HCT116 (cell line): ENCODE measurements at regions not wholly inside any gene's neighbourhood (a gene's known extent, or its start where the extent isn't known, plus 50 kb on each side); places are given as distances from the start of the nearest gene placed in this dataset.
A peak's percentile ranks its signal among the peaks of the same experiment; 100 is the strongest.
"Not testable (repeated sequence)": the region's sequence is repeated elsewhere in the genome, so short reads cannot be mapped to it uniquely, and the experiment has no call there.

Experiments used
- ATAC-seq: fragments of 200-7000 bp; cut with Tn5 transposase; 2 replicates; pipeline ENCODE4 v1.9.1; 2020; ENCODE audit warnings: mild to moderate bottlenecking, moderate library complexity
- BruUV-seq: library from RNA; stranded (reverse); fragments of 400-500 nt; replicated peaks from 2 replicates; lab custom pipeline; 2021; lab: Mats Ljungman, UMichigan
- CTCF ChIA-PET: fragments of 300-600 bp; sonication (Branson Sonifier 250); formaldehyde crosslinking; loops from one replicate; lab custom pipeline; 2021; ENCODE audit warnings: antibody characterized with exemption; lab: Charles Lee
- POLR2A ChIA-PET: fragments of 300-600, 350-600 bp; sonication (Branson Sonifier 250); formaldehyde crosslinking; loops from one replicate; lab custom pipeline; 2021; ENCODE audit warnings: antibody characterized with exemption; lab: Charles Lee
- RAD21 ChIA-PET, 2 experiments: fragments of 300-600 bp; sonication (Branson Sonifier 250); formaldehyde crosslinking; loops; one replicate each; lab custom pipeline; 2023; ENCODE audit warnings: low total read pairs in 2 of 2; ENCODE audit not compliant: uncharacterized antibody in 2 of 2, unreplicated experiment in 2 of 2, low non-redundant PET in 1 of 2; lab: Charles Lee
- DNase-seq: peaks from one replicate; pipeline ENCODE4 v3.0.0-alpha.2; 2010; ENCODE audit warnings: low read depth, low spot score
- H2AFZ ChIP-seq: fragments of 200-600 bp; shearing (Covaris generic), sonication (generic); 2 replicates; pipeline ENCODE4 v1.6.1; 2017; ENCODE audit warnings: low read depth, mixed run types, mixed read lengths, antibody characterized with exemption, low read length; ENCODE audit not compliant: poor library complexity, severe bottlenecking
- H3K27ac ChIP-seq: 2 replicates; pipeline ENCODE4 v1.5.1; 2012; ENCODE audit warnings: low read depth, low read length
- H3K27me3 ChIP-seq: fragments of 200-600 bp; sonication (generic); 2 replicates; pipeline ENCODE4 v1.6.1; 2016; ENCODE audit warnings: mixed run types, low read length, mixed read lengths; ENCODE audit not compliant: insufficient read depth
- H3K36me3 ChIP-seq, 2 experiments: fragments of 200-500 bp in 1 of 2; fragments of 200-600 bp in 1 of 2; sonication (Bioruptor generic) in 1 of 2; sonication (generic) in 1 of 2; 2 replicates each; pipeline versions ENCODE4 v1.5.1 to v1.6.1; 2014 to 2016; ENCODE audit warnings: low read length in 2 of 2, inconsistent platforms in 1 of 2, mixed read lengths in 1 of 2, mixed run types in 1 of 2; ENCODE audit not compliant: insufficient read depth in 2 of 2, control insufficient read depth in 1 of 2
- H3K4me1 ChIP-seq, 2 experiments: fragments of 200-600 bp in 1 of 2; sonication (generic) in 1 of 2; 2 replicates each; pipeline versions ENCODE4 v1.5.1 to v1.6.1; 2012 to 2017; ENCODE audit warnings: low read length in 2 of 2, inconsistent platforms in 1 of 2, mild to moderate bottlenecking in 1 of 2, mixed read lengths in 1 of 2, mixed run types in 1 of 2, moderate library complexity in 1 of 2; ENCODE audit not compliant: insufficient read depth in 2 of 2, control insufficient read depth in 1 of 2
- H3K4me2 ChIP-seq: fragments of 200-600 bp; sonication (generic); 2 replicates; pipeline ENCODE4 v1.6.1; 2017; ENCODE audit warnings: mixed run types, low read length, mixed read lengths
- H3K4me3 ChIP-seq, 2 experiments: fragments of 200-600 bp in 1 of 2; sonication (generic) in 1 of 2; replicated peaks in 1 of 2; 2 replicates each; pipeline ENCODE4 v1.5.1; 2011 to 2016; ENCODE audit warnings: low read length in 2 of 2, control low read depth in 1 of 2, low read depth in 1 of 2, mild to moderate bottlenecking in 1 of 2, mixed read lengths in 1 of 2, mixed run types in 1 of 2
- H3K79me2 ChIP-seq: fragments of 200-600 bp; sonication (generic); 2 replicates; pipeline ENCODE4 v1.6.1; 2017; ENCODE audit warnings: mild to moderate bottlenecking, mixed run types, low read length, moderate library complexity, mixed read lengths; ENCODE audit not compliant: insufficient read depth
- H3K9ac ChIP-seq: fragments of 200-600 bp; sonication (generic); 2 replicates; pipeline ENCODE4 v1.6.1; 2016; ENCODE audit warnings: low read length, mixed read lengths
- H3K9me2 ChIP-seq: fragments of 200-600 bp; sonication (generic), shearing (Covaris generic); 2 replicates; pipeline ENCODE4 v1.6.1; 2017; ENCODE audit warnings: mixed run types, mild to moderate bottlenecking, moderate library complexity; ENCODE audit not compliant: insufficient read depth
- H3K9me3 ChIP-seq, 2 experiments: fragments of 200-500 bp in 1 of 2; fragments of 200-600 bp in 1 of 2; sonication (Bioruptor generic) in 1 of 2; sonication (generic) in 1 of 2; 2 replicates each; pipeline ENCODE4 v1.6.1; 2014 to 2017; ENCODE audit warnings: low read length in 2 of 2, mixed read lengths in 2 of 2, inconsistent platforms in 1 of 2, low read depth in 1 of 2, mild to moderate bottlenecking in 1 of 2, mixed run types in 1 of 2, moderate library complexity in 1 of 2; ENCODE audit not compliant: control insufficient read depth in 1 of 2, insufficient read depth in 1 of 2
- H4K20me1 ChIP-seq: fragments of 200-600 bp; sonication (generic), shearing (Covaris generic); 2 replicates; pipeline ENCODE4 v1.6.1; 2017; ENCODE audit warnings: mixed run types, mild to moderate bottlenecking, moderate library complexity; ENCODE audit not compliant: insufficient read depth
- intact Hi-C: fragments of 100-400 bp; cut with micrococcal nuclease; formaldehyde crosslinking; loops from 2 replicates; pipeline ENCODE4 v1.10.0; 2022
- TF ChIP-seq, protein P1 (sequence below), 3 experiments: fragments of 200-600 bp in 1 of 3; sonication (generic) in 1 of 3; IDR thresholded peaks in 2 of 3; conservative IDR thresholded peaks in 1 of 3; 2 replicates each; pipeline ENCODE4 v1.5.1; 2012 to 2017; ENCODE audit warnings: low read depth in 2 of 3, low read length in 2 of 3, antibody characterized with exemption in 1 of 3, borderline replicate concordance in 1 of 3, control low read depth in 1 of 3, mild to moderate bottlenecking in 1 of 3, mixed read lengths in 1 of 3, mixed run types in 1 of 3, moderate library complexity in 1 of 3; ENCODE audit not compliant: insufficient read depth in 1 of 3

DNA sequence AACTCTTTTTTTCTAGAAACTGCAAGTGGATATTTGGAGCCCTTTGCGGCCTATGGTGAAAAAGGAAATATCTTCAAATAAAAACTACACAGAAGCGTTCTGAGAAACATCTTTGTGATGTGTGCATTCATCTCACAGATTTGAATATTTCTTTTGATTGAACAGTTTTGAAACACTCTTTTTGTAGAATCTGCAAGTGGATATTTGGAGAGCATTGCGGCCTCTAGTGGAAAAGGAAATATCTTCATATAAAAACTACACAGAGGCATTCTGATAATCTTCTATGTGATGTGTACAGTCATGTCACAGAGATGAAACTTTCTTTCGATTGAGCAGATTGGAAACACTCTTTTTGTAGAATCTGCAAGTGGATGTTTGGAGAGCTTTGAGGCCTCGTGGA lies 1833.6 kb downstream of the UQCRFS1 start:
- H4K20me1 ChIP-seq, CTCF ChIA-PET, H3K4me2 ChIP-seq, RAD21 ChIA-PET, H3K9me2 ChIP-seq, H3K36me3 ChIP-seq, POLR2A ChIA-PET, H3K79me2 ChIP-seq, H3K9ac ChIP-seq, H3K27me3 ChIP-seq, H3K4me3 ChIP-seq, H2AFZ ChIP-seq, BruUV-seq, ATAC-seq, intact Hi-C loops, H3K4me1 ChIP-seq, H3K27ac ChIP-seq, DNase-seq: not testable (repeated sequence)
- H3K9me3 ChIP-seq = peaks cover 3 to 20% of the 10 kb centered on the region in 2 experiments; a peak in 3 of 4 replicates
- TF ChIP-seq, protein P1, sequence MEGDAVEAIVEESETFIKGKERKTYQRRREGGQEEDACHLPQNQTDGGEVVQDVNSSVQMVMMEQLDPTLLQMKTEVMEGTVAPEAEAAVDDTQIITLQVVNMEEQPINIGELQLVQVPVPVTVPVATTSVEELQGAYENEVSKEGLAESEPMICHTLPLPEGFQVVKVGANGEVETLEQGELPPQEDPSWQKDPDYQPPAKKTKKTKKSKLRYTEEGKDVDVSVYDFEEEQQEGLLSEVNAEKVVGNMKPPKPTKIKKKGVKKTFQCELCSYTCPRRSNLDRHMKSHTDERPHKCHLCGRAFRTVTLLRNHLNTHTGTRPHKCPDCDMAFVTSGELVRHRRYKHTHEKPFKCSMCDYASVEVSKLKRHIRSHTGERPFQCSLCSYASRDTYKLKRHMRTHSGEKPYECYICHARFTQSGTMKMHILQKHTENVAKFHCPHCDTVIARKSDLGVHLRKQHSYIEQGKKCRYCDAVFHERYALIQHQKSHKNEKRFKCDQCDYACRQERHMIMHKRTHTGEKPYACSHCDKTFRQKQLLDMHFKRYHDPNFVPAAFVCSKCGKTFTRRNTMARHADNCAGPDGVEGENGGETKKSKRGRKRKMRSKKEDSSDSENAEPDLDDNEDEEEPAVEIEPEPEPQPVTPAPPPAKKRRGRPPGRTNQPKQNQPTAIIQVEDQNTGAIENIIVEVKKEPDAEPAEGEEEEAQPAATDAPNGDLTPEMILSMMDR (IDR thresholded peaks at IDR 0.05 in 2 of 3, conservative IDR thresholded peaks at IDR 0.05 in 1 of 3; ENCODE audit: borderline replicate concordance in 1 of 3, insufficient read depth in 1 of 3, low read depth in 2 of 3, low read length in 2 of 3) = peak in 1 of 3 experiments; percentile 5; a peak in 1 of 6 replicates

DNA sequence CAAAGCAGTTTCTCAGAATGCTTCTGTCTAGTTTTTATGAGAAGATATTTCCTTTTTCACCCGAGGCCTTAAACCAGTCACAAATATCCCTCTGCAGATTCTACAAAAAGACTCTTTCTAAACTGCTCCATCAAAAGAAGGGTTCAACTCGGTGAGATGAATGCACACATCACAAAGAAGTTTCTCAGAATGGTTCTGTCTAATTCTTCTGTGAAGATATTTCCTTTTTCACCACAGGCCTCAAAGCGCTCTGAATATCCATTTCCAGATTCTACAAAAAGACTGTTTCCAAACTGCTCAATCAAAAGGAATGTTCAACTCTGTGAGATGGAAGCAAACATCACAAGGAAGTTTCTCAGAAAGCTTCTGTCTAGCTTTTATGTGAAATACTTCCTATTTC lies 1843.3 kb downstream of the UQCRFS1 start:
- BruUV-seq, H3K79me2 ChIP-seq, CTCF ChIA-PET, H3K9ac ChIP-seq, H3K4me3 ChIP-seq, H2AFZ ChIP-seq, POLR2A ChIA-PET, H3K27ac ChIP-seq, H3K9me2 ChIP-seq, H3K4me1 ChIP-seq, H3K27me3 ChIP-seq, H4K20me1 ChIP-seq, ATAC-seq, DNase-seq, H3K36me3 ChIP-seq, RAD21 ChIA-PET, intact Hi-C loops, H3K4me2 ChIP-seq: not testable (repeated sequence)
- H3K9me3 ChIP-seq = peaks cover 8 to 29% of the 10 kb centered on the region in 2 experiments; a peak in 2 of 4 replicates

DNA sequence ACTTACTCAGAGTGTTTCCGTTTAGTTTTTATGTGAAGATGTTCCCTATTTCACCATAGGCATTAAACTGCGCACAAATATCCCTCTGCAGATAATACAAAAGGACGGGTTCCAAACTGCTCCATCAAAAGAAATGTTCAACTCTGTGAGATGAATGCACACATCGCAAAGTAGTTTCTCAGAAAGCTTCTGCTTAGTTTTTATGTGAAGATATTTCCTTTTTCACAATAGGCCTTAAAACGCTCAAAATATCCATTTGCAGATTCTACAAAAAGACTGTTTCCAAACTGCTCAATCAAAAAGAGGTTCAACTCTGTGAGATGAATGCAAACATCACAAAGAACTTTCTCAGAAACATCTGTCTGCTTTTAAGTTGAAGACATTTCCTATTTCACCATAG lies 1850.5 kb downstream of the UQCRFS1 start:
- POLR2A ChIA-PET, ATAC-seq, H3K4me2 ChIP-seq, H2AFZ ChIP-seq, CTCF ChIA-PET, H3K27me3 ChIP-seq, BruUV-seq, H3K27ac ChIP-seq, H3K4me1 ChIP-seq, DNase-seq, RAD21 ChIA-PET, H3K79me2 ChIP-seq, H3K4me3 ChIP-seq, H4K20me1 ChIP-seq, H3K36me3 ChIP-seq, H3K9me2 ChIP-seq, H3K9ac ChIP-seq: not testable (repeated sequence)
- intact Hi-C loops = loop anchor here (5.0 kb wide), 1 partner anchor 35 kb away; no protein-coding TSS in a partner anchor
- peaks cover 51 to 54% of the 10 kb centered on the region in 2 experiments; a peak in 2 of 4 replicates for H3K9me3 ChIP-seq

DNA sequence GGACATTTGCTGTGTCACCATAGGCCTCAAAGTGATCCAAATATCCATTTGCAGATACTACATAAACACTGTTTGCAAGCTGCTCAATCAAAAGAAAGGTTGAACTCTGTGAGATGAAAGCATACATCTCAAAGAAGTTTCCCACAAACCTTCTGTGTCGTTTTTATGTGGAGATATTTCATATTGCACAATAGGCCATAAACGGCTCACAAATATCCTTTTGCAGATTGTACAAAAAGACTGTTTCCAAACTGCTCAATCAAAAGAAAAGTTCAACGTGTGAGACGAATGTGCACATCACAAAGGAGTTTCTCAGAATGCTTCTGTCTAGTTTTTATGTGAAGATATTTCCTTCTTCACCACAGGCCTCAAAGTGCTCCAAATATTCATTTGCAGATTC lies 1857.4 kb downstream of the UQCRFS1 start:
- H3K27me3 ChIP-seq, H3K4me3 ChIP-seq, H3K36me3 ChIP-seq, ATAC-seq, H3K4me2 ChIP-seq, intact Hi-C loops, H3K4me1 ChIP-seq, H3K79me2 ChIP-seq, H2AFZ ChIP-seq, BruUV-seq, CTCF ChIA-PET, H3K27ac ChIP-seq, POLR2A ChIA-PET, H3K9me2 ChIP-seq, RAD21 ChIA-PET, H3K9ac ChIP-seq, H4K20me1 ChIP-seq, DNase-seq: not testable (repeated sequence)
- peaks cover 61 to 63% of the 10 kb centered on the region in 2 experiments; a peak in 3 of 4 replicates for H3K9me3 ChIP-seq
